SK-N-MC (cell line): ENCODE measurements at regions not wholly inside any gene's neighbourhood (a gene's known extent, or its start where the extent isn't known, plus 50 kb on each side); places are given as distances from the start of the nearest gene placed in this dataset.

Source experiments
- DNase-seq: peaks from one replicate; pipeline ENCODE4 v3.0.0-alpha.2; 2011; ENCODE audit warnings: low read depth, low spot score
- H3K27ac ChIP-seq: fragments of 200-600 bp; sonication (generic); 2 replicates; pipeline ENCODE4 v1.5.1; 2016; ENCODE audit warnings: mixed run types
- H3K36me3 ChIP-seq: fragments of 200-600 bp; sonication (generic); 2 replicates; pipeline ENCODE4 v1.6.1; 2017; ENCODE audit warnings: antibody characterized with exemption, low read length, mixed read lengths; ENCODE audit not compliant: insufficient read depth
- H3K4me3 ChIP-seq: fragments of 200-600 bp; sonication (generic); 2 replicates; pipeline ENCODE4 v1.5.1; 2016
- H3K9ac ChIP-seq: fragments of 200-600 bp; sonication (generic); 2 replicates; pipeline ENCODE4 v1.8.0; 2017; ENCODE audit warnings: mixed run types, mixed read lengths; ENCODE audit not compliant: insufficient read length
- H3K9me3 ChIP-seq: fragments of 200-600 bp; sonication (generic); 2 replicates; pipeline ENCODE4 v1.6.1; 2017; ENCODE audit warnings: low read depth, mild to moderate bottlenecking, antibody characterized with exemption, low read length, moderate library complexity, mixed read lengths
- EZH2 ChIP-seq: fragments of 200-600 bp; sonication (generic); IDR thresholded peaks from one replicate; pipeline ENCODE4 v1.6.1; 2017; ENCODE audit warnings: antibody characterized with exemption
- FOXP2 ChIP-seq: optimal IDR thresholded peaks from 2 replicates; pipeline ENCODE3; 2011; ENCODE audit warnings: mild to moderate bottlenecking, moderate library complexity; ENCODE audit not compliant: insufficient read depth; ENCODE audit errors: extremely low read length, control extremely low read depth
- POLR2AphosphoS5 ChIP-seq: IDR thresholded peaks from 2 replicates; pipeline ENCODE4 v1.6.1; 2012; ENCODE audit warnings: mild to moderate bottlenecking, low read depth, low read length, borderline replicate concordance

GRCh38 chr2:128368437-128369107 is 49.9 kb upstream of the HS6ST1 start:
- no peak for TF ChIP-seq EZH2
- no peak for TF ChIP-seq POLR2AphosphoS5
- no peak for TF ChIP-seq FOXP2
- H3K27ac ChIP-seq: no peak overlapping the region

GRCh38 chr2:128369108-128369555 is 50.5 kb upstream of the HS6ST1 start:
- Histone ChIP-seq H3K9me3 (no peaks in the 10 kb centered on the region), H3K4me3 (no peak overlapping the region), H3K36me3 (no peaks in the 10 kb centered on the region), H3K9ac (no peak overlapping the region), H3K27ac (no peak overlapping the region)
- no peak for DNase-seq
- TF ChIP-seq POLR2AphosphoS5 (no peak), EZH2 (no peak), FOXP2 (no peak)

More at GRCh38 chr2:128368437-128369107, 49.9 kb upstream of the HS6ST1 start:
- Histone ChIP-seq H3K36me3 (no peaks in the 10 kb centered on the region), H3K4me3 (no peak overlapping the region), H3K9me3 (no peaks in the 10 kb centered on the region), H3K9ac (no peak overlapping the region)
- DNase-seq: no peak

GRCh38 chr2:128369602-128370467 is 51.2 kb upstream of the HS6ST1 start:
- TF ChIP-seq EZH2 (no peak), FOXP2 (no peak), POLR2AphosphoS5 (no peak)
- H3K36me3 ChIP-seq: no peaks in the 10 kb centered on the region
- no peak overlapping the region for H3K9ac ChIP-seq
- no peak overlapping the region for H3K4me3 ChIP-seq
- H3K9me3 ChIP-seq: no peaks in the 10 kb centered on the region
- H3K27ac ChIP-seq: no peak overlapping the region
- no peak for DNase-seq

- H3K27ac ChIP-seq: no peak overlapping the region
- no peak for DNase-seq
- H3K9ac ChIP-seq: no peak overlapping the region
- H3K36me3 ChIP-seq: no peaks in the 10 kb centered on the region
- H3K9me3 ChIP-seq: no peaks in the 10 kb centered on the region
- H3K4me3 ChIP-seq: no peak overlapping the region
- no peak for TF ChIP-seq EZH2
- no peak for TF ChIP-seq POLR2AphosphoS5
- TF ChIP-seq FOXP2: no peak
Observed at GRCh38 chr2:128370468-128371247, 52.0 kb upstream of the HS6ST1 start.

DNA sequence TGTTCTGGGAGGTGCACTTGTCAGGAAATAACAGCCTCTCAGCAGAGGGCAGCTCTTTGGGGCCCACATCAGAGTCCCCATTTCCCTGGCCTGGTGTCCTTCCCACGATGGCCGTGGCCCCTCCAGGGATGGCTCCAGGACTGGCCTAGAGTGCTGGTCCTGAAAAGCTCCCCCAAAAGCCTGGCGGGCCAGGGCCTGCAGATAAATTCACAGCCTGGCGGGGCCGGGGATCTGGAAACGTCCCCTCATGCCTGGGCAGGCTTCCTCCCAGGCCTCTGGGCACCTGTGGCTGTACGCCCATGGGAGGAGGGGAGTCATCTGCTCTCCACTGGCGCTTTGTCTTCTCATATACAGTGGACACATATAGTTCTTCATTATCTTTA is 52.6 kb upstream of the HS6ST1 start:
- H3K4me3 ChIP-seq: no peak overlapping the region
- no peaks in the 10 kb centered on the region for H3K9me3 ChIP-seq
- no peak for DNase-seq
- H3K9ac ChIP-seq: no peak overlapping the region
- H3K27ac ChIP-seq: no peak overlapping the region
- H3K36me3 ChIP-seq: no peaks in the 10 kb centered on the region
- TF ChIP-seq EZH2 (no peak), FOXP2 (no peak), POLR2AphosphoS5 (no peak)

DNA sequence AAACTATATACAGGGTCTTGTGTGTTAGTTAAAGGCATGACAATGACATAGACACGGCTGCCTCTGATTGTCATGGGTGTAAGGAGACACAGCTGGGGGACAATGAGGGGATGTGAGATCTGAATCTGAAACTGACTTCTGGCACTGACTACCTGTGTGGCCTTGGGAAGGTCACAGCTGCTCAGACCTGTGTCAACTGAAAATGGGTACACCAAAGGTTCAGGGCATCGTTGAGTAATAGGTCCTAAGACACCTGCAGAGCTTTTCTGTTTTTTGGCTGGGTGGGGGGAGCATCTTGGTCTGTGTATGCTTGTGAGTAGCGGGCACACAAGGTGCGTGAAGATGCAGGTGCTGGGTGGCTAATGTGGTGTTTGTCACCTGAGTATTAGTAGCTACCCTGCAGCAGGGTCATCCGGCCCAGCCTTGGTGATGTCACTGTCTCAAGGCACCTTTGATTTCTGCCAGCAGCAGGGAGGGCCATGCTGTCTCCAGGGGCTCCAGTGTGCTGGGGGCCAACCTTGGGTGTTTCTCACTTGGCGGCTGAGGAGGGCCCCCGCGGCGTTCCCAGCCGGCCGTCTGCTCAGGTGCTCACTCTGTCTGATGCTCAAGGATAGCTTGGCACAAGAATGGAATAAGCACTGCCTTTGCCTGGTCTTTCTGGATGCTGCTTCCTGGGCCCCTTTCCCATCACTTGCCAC is 53.1 kb upstream of the HS6ST1 start:
- Histone ChIP-seq H3K4me3 (no peak overlapping the region), H3K27ac (no peak overlapping the region), H3K9ac (no peak overlapping the region), H3K36me3 (no peaks in the 10 kb centered on the region), H3K9me3 (no peaks in the 10 kb centered on the region)
- no peak for DNase-seq
- TF ChIP-seq EZH2 (no peak), FOXP2 (no peak), POLR2AphosphoS5 (no peak)

DNA sequence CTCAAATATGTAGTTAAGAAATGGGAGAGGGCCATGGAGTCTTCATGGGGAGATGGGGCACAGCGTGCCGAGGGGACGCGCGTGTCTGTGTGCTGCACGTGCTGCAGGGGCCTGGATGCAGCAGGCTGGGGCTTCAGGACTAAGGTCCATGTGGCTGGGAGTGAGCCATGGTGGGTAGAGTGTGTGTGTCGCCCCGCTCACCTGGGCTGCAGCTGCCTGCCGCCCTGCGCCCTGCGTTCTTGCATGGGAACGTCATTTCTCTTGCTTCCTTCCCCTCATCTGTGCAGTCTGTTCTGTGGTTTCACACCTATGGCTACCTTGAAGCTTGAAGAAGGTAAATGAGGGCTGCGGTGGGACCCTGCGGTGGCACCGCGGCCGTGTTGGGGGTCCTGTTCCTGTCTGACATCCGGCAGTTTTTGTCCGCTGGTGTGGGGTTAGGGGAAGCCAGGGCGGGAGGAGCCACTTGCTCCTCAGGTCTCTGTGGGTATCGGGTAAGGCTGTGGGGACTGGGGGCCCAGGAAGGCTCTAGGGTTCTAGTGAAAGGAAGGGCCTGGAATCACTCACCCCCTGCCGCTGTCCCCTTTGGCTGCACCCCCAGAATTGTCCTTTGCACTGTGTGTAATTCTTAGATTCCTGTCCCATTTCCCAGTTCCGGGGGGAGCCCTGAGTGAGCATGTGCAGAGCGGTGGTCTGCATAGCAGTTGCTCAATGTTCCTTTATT is 54.1 kb upstream of the HS6ST1 start:
- no peaks in the 10 kb centered on the region for H3K36me3 ChIP-seq
- DNase-seq: no peak
- H3K4me3 ChIP-seq: no peak overlapping the region
- no peak overlapping the region for H3K9ac ChIP-seq
- no peak overlapping the region for H3K27ac ChIP-seq
- TF ChIP-seq FOXP2 (no peak), EZH2 (no peak), POLR2AphosphoS5 (no peak)
- no peaks in the 10 kb centered on the region for H3K9me3 ChIP-seq
